GM12875 (cell line): ENCODE measurements at regions not wholly inside any gene's neighbourhood (a gene's known extent, or its start where the extent isn't known, plus 50 kb on each side); places are given as distances from the start of the nearest gene placed in this dataset.

ENCODE experiments used
- H3K4me3 ChIP-seq: one replicate; pipeline ENCODE4 v1.5.1; 2011; ENCODE audit warnings: low read depth, low read length, control low read depth
- CTCF ChIP-seq: IDR thresholded peaks from 2 replicates; pipeline ENCODE4 v1.5.1; 2011; ENCODE audit warnings: low read depth, mild to moderate bottlenecking, control low read depth, inconsistent platforms, low read length, moderate library complexity, borderline replicate concordance; ENCODE audit not compliant: insufficient read depth

GRCh38 chr10:31081937-31082840 lies 50.5 kb upstream of the ZNF438 start:
- no peak for TF ChIP-seq CTCF
- H3K4me3 ChIP-seq, result no peak overlapping the region

GRCh38 chr10:31083765-31084184 lies 52.1 kb upstream of the ZNF438 start:
- no peak overlapping the region for H3K4me3 ChIP-seq

GRCh38 chr10:31087011-31087410 lies 55.3 kb upstream of the ZNF438 start:
- no peak overlapping the region for H3K4me3 ChIP-seq
- TF ChIP-seq CTCF, result no peak

More at GRCh38 chr10:31083765-31084184, 52.1 kb upstream of the ZNF438 start:
- TF ChIP-seq CTCF, result peak; percentile 44; the same call in 1 of the 2 replicates

DNA sequence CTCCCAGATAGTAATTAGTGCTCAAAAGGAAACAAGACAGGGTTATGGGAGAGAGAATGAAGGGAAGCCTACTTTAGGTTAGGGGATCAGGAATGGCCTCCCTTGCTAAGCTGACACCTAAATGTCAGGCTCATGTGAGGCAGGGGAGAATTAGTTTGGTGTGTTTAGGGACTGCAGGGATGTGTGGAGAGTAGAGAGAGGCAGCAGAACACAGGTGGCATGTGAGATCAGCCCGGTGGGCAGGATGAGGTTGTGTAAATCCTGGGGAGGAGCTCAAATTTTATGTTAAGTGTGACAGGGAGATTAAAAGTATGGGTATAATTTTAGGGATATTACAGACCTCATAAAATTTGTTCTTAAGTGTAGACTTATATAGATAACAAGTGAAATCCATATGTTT lies 56.2 kb upstream of the ZNF438 start:
- no peak for TF ChIP-seq CTCF
- no peak overlapping the region for H3K4me3 ChIP-seq

GRCh38 chr10:31090894-31091607 lies 59.4 kb upstream of the ZNF438 start:
- TF ChIP-seq CTCF, result no peak
- H3K4me3 ChIP-seq, result no peak overlapping the region

GRCh38 chr10:31095677-31096560 lies 64.3 kb upstream of the ZNF438 start:
- no peak overlapping the region for H3K4me3 ChIP-seq
- no peak for TF ChIP-seq CTCF
